Sigmoid colon (tissue), 6 donors: ENCODE measurements at regions not wholly inside any gene's neighbourhood (a gene's known extent, or its start where the extent isn't known, plus 50 kb on each side); places are given as distances from the start of the nearest gene placed in this dataset.

ENCODE experiments used
- DNase-seq: peaks from one replicate; pipeline ENCODE4 v3.0.0-alpha.2; 2019
- H3K27ac ChIP-seq, 4 donors: fragments of 200-600 bp; sonication (generic); one replicate each; pipeline ENCODE4 v1.5.1; 2016 to 2019; ENCODE audit warnings: mild to moderate bottlenecking in 1 of 4
- H3K27me3 ChIP-seq, 3 donors: fragments of 200-600 bp; sonication (generic); one replicate each; pipeline ENCODE4 v1.5.1; 2019; ENCODE audit warnings: mild to moderate bottlenecking in 1 of 3
- H3K36me3 ChIP-seq, 4 donors: fragments of 200-600 bp; sonication (generic); one replicate each; pipeline ENCODE4 v1.5.1; 2016 to 2019
- H3K4me1 ChIP-seq, 4 donors: fragments of 200-600 bp; sonication (generic); one replicate each; pipeline ENCODE4 v1.5.1; 2017 to 2019
- H3K4me3 ChIP-seq, 4 donors: fragments of 200-600 bp; sonication (generic); one replicate each; pipeline ENCODE4 v1.5.1; 2017 to 2019; ENCODE audit warnings: mild to moderate bottlenecking in 2 of 4, moderate library complexity in 1 of 4
- H3K9me3 ChIP-seq, 4 donors: fragments of 200-600 bp in 3 of 4; sonication (generic) in 3 of 4; one replicate each; pipeline versions ENCODE4 v1.5.1 to v1.6.1; 2013 to 2019
- CTCF ChIP-seq, 4 experiments: fragments of 450-650 bp in 3 of 4; fragments of 200-600 bp in 1 of 4; IDR thresholded peaks; one replicate each; pipeline ENCODE4 v1.5.1; 2016 to 2019; ENCODE audit warnings: antibody characterized with exemption in 4 of 4, mild to moderate bottlenecking in 3 of 4, moderate library complexity in 2 of 4
- EP300 ChIP-seq, 4 donors: sonication (generic); formaldehyde crosslinking; IDR thresholded peaks; one replicate each; pipeline ENCODE4 v1.6.1; 2017; ENCODE audit warnings: antibody characterized with exemption in 4 of 4
- POLR2A ChIP-seq, 2 donors: fragments of 450-650 bp; IDR thresholded peaks; one replicate each; pipeline ENCODE4 v1.6.1; 2016; ENCODE audit warnings: antibody characterized with exemption in 2 of 2, mild to moderate bottlenecking in 2 of 2, moderate library complexity in 2 of 2
- POLR2AphosphoS5 ChIP-seq, 4 donors: sonication (generic); formaldehyde crosslinking; IDR thresholded peaks; one replicate each; pipeline ENCODE4 v1.6.1; 2017; ENCODE audit warnings: antibody characterized with exemption in 4 of 4
- WGBS, 2 donors: extraction: QIAGEN DNeasy Blood & Tissue Kit; methylation state at CpG; one replicate each; pipeline ENCODE4 v1.1.7; 2013; 5-methylcytosine and 5-hydroxymethylcytosine counted together
- intact Hi-C: fragments of 100-400 bp; cut with DNase I; formaldehyde crosslinking; loops from one replicate; pipeline ENCODE4 v1.15.1; 2023
- donor health status: healthy with polysubstance abuse.
- donor health status: healthy.

- no peaks in the 10 kb centered on the region for H3K9me3 ChIP-seq
- H3K27ac ChIP-seq: no peak overlapping the region
- H3K27me3 ChIP-seq: no peaks in the 10 kb centered on the region
- H3K4me1 ChIP-seq: peaks cover 0 to 13% (median 5%) of the 10 kb centered on the region in 4 donors
- intact Hi-C loops: no loop called here
- H3K4me3 ChIP-seq: no peak overlapping the region
- 63 to 73% methylated on average over 2 of the region's 2 CpGs for WGBS, 2 donors
- DNase-seq: no peak
- H3K36me3 ChIP-seq: no peaks in the 10 kb centered on the region
- TF ChIP-seq EP300 (IDR thresholded peaks at IDR 0.05) (no peak), POLR2A (IDR thresholded peaks at IDR 0.05) (no peak), POLR2AphosphoS5 (IDR thresholded peaks at IDR 0.05) (no peak), CTCF (IDR thresholded peaks at IDR 0.05) (no peak)
Observed at GRCh38 chr7:114217026-114217806, 197.4 kb upstream of the FOXP2 start.

- intact Hi-C loops: no loop called here
- no peak for TF ChIP-seq EP300 (IDR thresholded peaks at IDR 0.05)
- TF ChIP-seq POLR2A (IDR thresholded peaks at IDR 0.05): no peak
- H3K36me3 ChIP-seq: no peaks in the 10 kb centered on the region
- H3K4me1 ChIP-seq: peaks cover 0 to 13% (median 5%) of the 10 kb centered on the region in 4 donors
- H3K4me3 ChIP-seq: no peak overlapping the region
- H3K27me3 ChIP-seq: no peaks in the 10 kb centered on the region
- H3K9me3 ChIP-seq: no peaks in the 10 kb centered on the region
- 54 to 81% methylated on average over 2 of the region's 2 CpGs for WGBS, 2 donors
- no peak overlapping the region for H3K27ac ChIP-seq
- no peak for DNase-seq
Observed at GRCh38 chr7:114214466-114214865, 200.1 kb upstream of the FOXP2 start.

- H3K4me3 ChIP-seq: no peak overlapping the region
- H3K9me3 ChIP-seq: no peaks in the 10 kb centered on the region
- no peaks in the 10 kb centered on the region for H3K36me3 ChIP-seq
- H3K4me1 ChIP-seq: peaks cover 0 to 9% (median 3%) of the 10 kb centered on the region in 4 donors
- DNase-seq: no peak
- intact Hi-C loops: no loop called here
- H3K27ac ChIP-seq: no peak overlapping the region
- TF ChIP-seq EP300 (IDR thresholded peaks at IDR 0.05) (no peak), POLR2AphosphoS5 (IDR thresholded peaks at IDR 0.05) (no peak), CTCF (IDR thresholded peaks at IDR 0.05) (no peak), POLR2A (IDR thresholded peaks at IDR 0.05) (no peak)
- WGBS, 2 donors: 77 to 90% methylated on average over 1 of the region's 1 CpG
- H3K27me3 ChIP-seq: no peaks in the 10 kb centered on the region
Observed at GRCh38 chr7:114212721-114213429, 201.7 kb upstream of the FOXP2 start.

- no peak for DNase-seq
- WGBS, 2 donors: 56 to 79% methylated on average over 1 of the region's 1 CpG
- Histone ChIP-seq H3K4me1 (peaks cover 0 to 9% (median 3%) of the 10 kb centered on the region in 4 donors), H3K27ac (no peak overlapping the region), H3K36me3 (no peaks in the 10 kb centered on the region), H3K27me3 (no peaks in the 10 kb centered on the region), H3K9me3 (no peaks in the 10 kb centered on the region), H3K4me3 (no peak overlapping the region)
- TF ChIP-seq EP300 (IDR thresholded peaks at IDR 0.05): no peak
- no peak for TF ChIP-seq POLR2A (IDR thresholded peaks at IDR 0.05)
- TF ChIP-seq CTCF (IDR thresholded peaks at IDR 0.05): no peak
- no peak for TF ChIP-seq POLR2AphosphoS5 (IDR thresholded peaks at IDR 0.05)
- intact Hi-C loops: no loop called here
Observed at GRCh38 chr7:114209968-114210367, 204.6 kb upstream of the FOXP2 start.

GRCh38 chr7:114206688-114207087 is 207.9 kb upstream of the FOXP2 start:
- WGBS, 2 donors: 90 to 93% methylated on average over 1 of the region's 1 CpG
- Histone ChIP-seq H3K27ac (no peak overlapping the region), H3K4me3 (no peak overlapping the region), H3K9me3 (no peaks in the 10 kb centered on the region), H3K4me1 (no peaks in the 10 kb centered on the region), H3K27me3 (no peaks in the 10 kb centered on the region), H3K36me3 (no peaks in the 10 kb centered on the region)
- TF ChIP-seq POLR2A (IDR thresholded peaks at IDR 0.05) (no peak), POLR2AphosphoS5 (IDR thresholded peaks at IDR 0.05) (no peak)
- intact Hi-C loops: no loop called here
- no peak for DNase-seq
